ENCODE measurements at regions not wholly inside any gene's neighbourhood (a gene's known extent, or its start where the extent isn't known, plus 50 kb on each side); places are given as distances from the start of the nearest gene placed in this dataset.

- Histone ChIP-seq H3K9me2 (ENCODE audit: low read depth, low read length) (no peaks in the 10 kb centered on the region), H3K4me1 (ENCODE audit: insufficient read depth, low read length, severe bottlenecking) (no peaks in the 10 kb centered on the region), H3K4me3 (ENCODE audit: low read depth, low read length, poor library complexity, severe bottlenecking) (no peak overlapping the region), H3K79me2 (ENCODE audit: insufficient read depth, low read length) (no peaks in the 10 kb centered on the region), H3K27ac (ENCODE audit: low read depth, low read length, poor library complexity, severe bottlenecking) (no peak overlapping the region), H3K4me2 (ENCODE audit: low read length) (no peak overlapping the region), H3K9ac (ENCODE audit: low read length) (no peak overlapping the region), H2AFZ (ENCODE audit: low read length) (no peak overlapping the region), H3K36me3 (ENCODE audit: insufficient read depth, low read length) (no peaks in the 10 kb centered on the region), H4K20me1 (ENCODE audit: insufficient read depth, low read length) (no peaks in the 10 kb centered on the region), H3F3A (ENCODE audit: insufficient read depth, low read length) (no peaks in the 10 kb centered on the region), H3K27me3 (ENCODE audit: insufficient read depth, low read length) (no peaks in the 10 kb centered on the region), H3K9me3 (ENCODE audit: low read length) (no peaks in the 10 kb centered on the region)
- TF ChIP-seq EZH2 (IDR thresholded peaks at IDR 0.05; ENCODE audit: borderline replicate concordance, low read length) (no peak), CTCF (IDR thresholded peaks at IDR 0.05; ENCODE audit: low read length) (no peak)
Observed at GRCh38 chr2:234830853-234831252, 121.0 kb upstream of the SH3BP4 start.

- Histone ChIP-seq H3K27ac (ENCODE audit: low read depth, low read length, poor library complexity, severe bottlenecking) (no peak overlapping the region), H3K27me3 (ENCODE audit: insufficient read depth, low read length) (no peaks in the 10 kb centered on the region), H3K36me3 (ENCODE audit: insufficient read depth, low read length) (no peaks in the 10 kb centered on the region), H3K9me2 (ENCODE audit: low read depth, low read length) (no peaks in the 10 kb centered on the region), H3K9me3 (ENCODE audit: low read length) (no peaks in the 10 kb centered on the region), H3K4me3 (ENCODE audit: low read depth, low read length, poor library complexity, severe bottlenecking) (no peak overlapping the region), H4K20me1 (ENCODE audit: insufficient read depth, low read length) (no peaks in the 10 kb centered on the region), H2AFZ (ENCODE audit: low read length) (no peak overlapping the region), H3K4me1 (ENCODE audit: insufficient read depth, low read length, severe bottlenecking) (no peaks in the 10 kb centered on the region), H3K9ac (ENCODE audit: low read length) (no peak overlapping the region), H3K79me2 (ENCODE audit: insufficient read depth, low read length) (no peaks in the 10 kb centered on the region), H3F3A (ENCODE audit: insufficient read depth, low read length) (no peaks in the 10 kb centered on the region), H3K4me2 (ENCODE audit: low read length) (no peak overlapping the region)
- TF ChIP-seq CTCF (IDR thresholded peaks at IDR 0.05; ENCODE audit: low read length) (no peak), EZH2 (IDR thresholded peaks at IDR 0.05; ENCODE audit: borderline replicate concordance, low read length) (no peak)
Observed at GRCh38 chr2:234829074-234829455, 122.8 kb upstream of the SH3BP4 start.

GRCh38 chr2:234828382-234829073 lies 123.3 kb upstream of the SH3BP4 start:
- Histone ChIP-seq H3K4me2 (ENCODE audit: low read length) (no peak overlapping the region), H3K4me3 (ENCODE audit: low read depth, low read length, poor library complexity, severe bottlenecking) (no peak overlapping the region), H3F3A (ENCODE audit: insufficient read depth, low read length) (no peaks in the 10 kb centered on the region), H3K36me3 (ENCODE audit: insufficient read depth, low read length) (no peaks in the 10 kb centered on the region), H4K20me1 (ENCODE audit: insufficient read depth, low read length) (no peaks in the 10 kb centered on the region), H3K79me2 (ENCODE audit: insufficient read depth, low read length) (no peaks in the 10 kb centered on the region), H3K9ac (ENCODE audit: low read length) (no peak overlapping the region), H3K27me3 (ENCODE audit: insufficient read depth, low read length) (no peaks in the 10 kb centered on the region), H2AFZ (ENCODE audit: low read length) (no peak overlapping the region), H3K9me3 (ENCODE audit: low read length) (no peaks in the 10 kb centered on the region), H3K9me2 (ENCODE audit: low read depth, low read length) (no peaks in the 10 kb centered on the region), H3K27ac (ENCODE audit: low read depth, low read length, poor library complexity, severe bottlenecking) (no peak overlapping the region), H3K4me1 (ENCODE audit: insufficient read depth, low read length, severe bottlenecking) (no peaks in the 10 kb centered on the region)
- no peak for TF ChIP-seq EZH2 (IDR thresholded peaks at IDR 0.05; ENCODE audit: borderline replicate concordance, low read length)
- no peak for TF ChIP-seq CTCF (IDR thresholded peaks at IDR 0.05; ENCODE audit: low read length)

Measured in OCI-LY1 (cell line).